Vagina (tissue), 2 donors: ENCODE measurements at regions not wholly inside any gene's neighbourhood (a gene's known extent, or its start where the extent isn't known, plus 50 kb on each side); places are given as distances from the start of the nearest gene placed in this dataset.

Experiments used
- DNase-seq, 2 donors: peaks; one replicate each; pipeline ENCODE4 v3.0.0-alpha.2; 2017; ENCODE audit errors: extremely low spot score in 2 of 2
- H3K27ac ChIP-seq: fragments of 200-600 bp; sonication (generic); one replicate; pipeline ENCODE4 v1.5.1; 2019
- H3K27me3 ChIP-seq: fragments of 200-600 bp; sonication (generic); one replicate; pipeline ENCODE4 v1.5.1; 2019
- H3K36me3 ChIP-seq, 2 donors: fragments of 200-600 bp; sonication (generic); one replicate each; pipeline ENCODE4 v1.5.1; 2017 to 2019
- H3K4me1 ChIP-seq: fragments of 200-600 bp; sonication (generic); one replicate; pipeline ENCODE4 v1.5.1; 2019
- H3K4me3 ChIP-seq, 2 donors: fragments of 200-600 bp; sonication (generic); 1 replicate in 1 of 2; 2 replicates in 1 of 2; pipeline ENCODE4 v1.5.1; 2016 to 2019
- H3K9me3 ChIP-seq: fragments of 200-600 bp; sonication (generic); one replicate; pipeline ENCODE4 v1.5.1; 2019
- CTCF ChIP-seq, 3 experiments: fragments of 450-650 bp in 2 of 3; fragments of 200-600 bp in 1 of 3; sonication (generic) in 1 of 3; IDR thresholded peaks; one replicate each; pipeline ENCODE4 v1.5.1; 2017 to 2019; ENCODE audit warnings: antibody characterized with exemption in 3 of 3, mild to moderate bottlenecking in 2 of 3, moderate library complexity in 2 of 3
- POLR2A ChIP-seq, 2 donors: fragments of 450-650 bp; IDR thresholded peaks; one replicate each; pipeline ENCODE4 v1.6.1; 2017; ENCODE audit warnings: antibody characterized with exemption in 2 of 2, mild to moderate bottlenecking in 2 of 2, moderate library complexity in 2 of 2
- POLR2AphosphoS5 ChIP-seq, 2 donors: sonication (generic); formaldehyde crosslinking; IDR thresholded peaks; one replicate each; pipeline ENCODE4 v1.9.0; 2017; ENCODE audit warnings: antibody characterized with exemption in 2 of 2, mild to moderate bottlenecking in 2 of 2, low read depth in 1 of 2; ENCODE audit not compliant: insufficient read depth in 1 of 2
- intact Hi-C: fragments of 100-400 bp; cut with DNase I; formaldehyde crosslinking; loops from one replicate; pipeline ENCODE4 v1.15.1; 2023

- DNase-seq, result no peak
- H3K4me3 ChIP-seq, result no peak overlapping the region
- H3K27ac ChIP-seq, result no peak overlapping the region
- TF ChIP-seq CTCF (IDR thresholded peaks at IDR 0.05) (no peak), POLR2AphosphoS5 (IDR thresholded peaks at IDR 0.05; ENCODE audit: insufficient read depth in 1 of 2, low read depth in 1 of 2) (no peak), POLR2A (IDR thresholded peaks at IDR 0.05) (no peak)
- no peaks in the 10 kb centered on the region for H3K36me3 ChIP-seq
- no peaks in the 10 kb centered on the region for H3K4me1 ChIP-seq
- intact Hi-C loops, result no loop called here
- no peaks in the 10 kb centered on the region for H3K27me3 ChIP-seq
- no peaks in the 10 kb centered on the region for H3K9me3 ChIP-seq
These were observed 474.3 kb downstream of the ARHGEF28 start for GRCh38 chr5:74100268-74100665.

- intact Hi-C loops, result no loop called here
- H3K27ac ChIP-seq, result no peak overlapping the region
- no peaks in the 10 kb centered on the region for H3K9me3 ChIP-seq
- H3K27me3 ChIP-seq, result no peaks in the 10 kb centered on the region
- H3K36me3 ChIP-seq, result no peaks in the 10 kb centered on the region
- no peaks in the 10 kb centered on the region for H3K4me1 ChIP-seq
- no peak for DNase-seq
- TF ChIP-seq CTCF (IDR thresholded peaks at IDR 0.05), result no peak
- no peak for TF ChIP-seq POLR2A (IDR thresholded peaks at IDR 0.05)
- no peak for TF ChIP-seq POLR2AphosphoS5 (IDR thresholded peaks at IDR 0.05; ENCODE audit: insufficient read depth in 1 of 2, low read depth in 1 of 2)
- no peak overlapping the region for H3K4me3 ChIP-seq
These were observed 473.7 kb downstream of the ARHGEF28 start for GRCh38 chr5:74099538-74100267.

- no peak for DNase-seq
- H3K36me3 ChIP-seq, result no peaks in the 10 kb centered on the region
- no peaks in the 10 kb centered on the region for H3K27me3 ChIP-seq
- H3K27ac ChIP-seq, result no peak overlapping the region
- intact Hi-C loops, result no loop called here
- no peak for TF ChIP-seq POLR2A (IDR thresholded peaks at IDR 0.05)
- TF ChIP-seq POLR2AphosphoS5 (IDR thresholded peaks at IDR 0.05; ENCODE audit: insufficient read depth in 1 of 2, low read depth in 1 of 2), result no peak
- no peak for TF ChIP-seq CTCF (IDR thresholded peaks at IDR 0.05)
- peaks cover 1% of the 10 kb centered on the region for H3K4me1 ChIP-seq
- no peak overlapping the region for H3K4me3 ChIP-seq
- no peaks in the 10 kb centered on the region for H3K9me3 ChIP-seq
These were observed 472.9 kb downstream of the ARHGEF28 start for GRCh38 chr5:74098941-74099340.

- Histone ChIP-seq H3K27ac (no peak overlapping the region), H3K4me1 (peaks cover 6% of the 10 kb centered on the region), H3K9me3 (no peaks in the 10 kb centered on the region), H3K36me3 (no peaks in the 10 kb centered on the region), H3K27me3 (no peaks in the 10 kb centered on the region), H3K4me3 (no peak overlapping the region)
- no peak for DNase-seq
- TF ChIP-seq POLR2AphosphoS5 (IDR thresholded peaks at IDR 0.05; ENCODE audit: insufficient read depth in 1 of 2, low read depth in 1 of 2), result no peak
- TF ChIP-seq POLR2A (IDR thresholded peaks at IDR 0.05), result no peak
- TF ChIP-seq CTCF (IDR thresholded peaks at IDR 0.05), result no peak
- intact Hi-C loops, result no loop called here
These were observed 472.5 kb downstream of the ARHGEF28 start for GRCh38 chr5:74098456-74098855.

GRCh38 chr5:74096325-74096724 is 470.3 kb downstream of the ARHGEF28 start:
- Histone ChIP-seq H3K27me3 (no peaks in the 10 kb centered on the region), H3K4me1 (peaks cover 9% of the 10 kb centered on the region), H3K36me3 (no peaks in the 10 kb centered on the region), H3K4me3 (no peak overlapping the region), H3K9me3 (no peaks in the 10 kb centered on the region), H3K27ac (no peak overlapping the region)
- DNase-seq, result no peak
- TF ChIP-seq CTCF (IDR thresholded peaks at IDR 0.05) (no peak), POLR2A (IDR thresholded peaks at IDR 0.05) (no peak), POLR2AphosphoS5 (IDR thresholded peaks at IDR 0.05; ENCODE audit: insufficient read depth in 1 of 2, low read depth in 1 of 2) (no peak)
- intact Hi-C loops, result no loop called here
